ENCODE measurements at regions not wholly inside any gene's neighbourhood (a gene's known extent, or its start where the extent isn't known, plus 50 kb on each side); places are given as distances from the start of the nearest gene placed in this dataset.

DNA sequence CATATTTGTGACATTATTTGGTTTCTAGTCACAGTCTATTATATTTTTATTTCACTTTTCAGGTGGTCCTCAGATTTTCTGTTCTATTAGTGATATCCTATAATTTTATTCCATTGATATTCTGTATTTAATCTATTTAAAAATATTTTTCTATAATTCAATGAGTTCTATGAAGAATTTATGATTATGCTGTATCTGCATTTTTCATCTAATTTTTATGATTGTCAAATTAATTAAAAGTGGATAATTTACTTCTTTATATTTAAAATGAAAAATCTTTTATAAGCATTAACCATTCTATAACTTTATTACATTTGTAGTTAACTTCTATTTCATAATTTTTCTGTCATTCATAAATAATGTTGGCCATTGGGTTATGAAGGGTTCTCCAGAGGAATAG lies 387.4 kb upstream of the LRRC7 start:
- TF ChIP-seq POLR2AphosphoS5 (IDR thresholded peaks at IDR 0.05) (no peak), POLR2A (IDR thresholded peaks at IDR 0.05) (no peak)
- TF ChIP-seq, protein P1, sequence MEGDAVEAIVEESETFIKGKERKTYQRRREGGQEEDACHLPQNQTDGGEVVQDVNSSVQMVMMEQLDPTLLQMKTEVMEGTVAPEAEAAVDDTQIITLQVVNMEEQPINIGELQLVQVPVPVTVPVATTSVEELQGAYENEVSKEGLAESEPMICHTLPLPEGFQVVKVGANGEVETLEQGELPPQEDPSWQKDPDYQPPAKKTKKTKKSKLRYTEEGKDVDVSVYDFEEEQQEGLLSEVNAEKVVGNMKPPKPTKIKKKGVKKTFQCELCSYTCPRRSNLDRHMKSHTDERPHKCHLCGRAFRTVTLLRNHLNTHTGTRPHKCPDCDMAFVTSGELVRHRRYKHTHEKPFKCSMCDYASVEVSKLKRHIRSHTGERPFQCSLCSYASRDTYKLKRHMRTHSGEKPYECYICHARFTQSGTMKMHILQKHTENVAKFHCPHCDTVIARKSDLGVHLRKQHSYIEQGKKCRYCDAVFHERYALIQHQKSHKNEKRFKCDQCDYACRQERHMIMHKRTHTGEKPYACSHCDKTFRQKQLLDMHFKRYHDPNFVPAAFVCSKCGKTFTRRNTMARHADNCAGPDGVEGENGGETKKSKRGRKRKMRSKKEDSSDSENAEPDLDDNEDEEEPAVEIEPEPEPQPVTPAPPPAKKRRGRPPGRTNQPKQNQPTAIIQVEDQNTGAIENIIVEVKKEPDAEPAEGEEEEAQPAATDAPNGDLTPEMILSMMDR (IDR thresholded peaks at IDR 0.05): no peak
- no peak overlapping the region for H3K27ac ChIP-seq
- H3K4me1 ChIP-seq: no peaks in the 10 kb centered on the region
- DNase-seq (ENCODE audit: low spot score in 2 of 2): no peak
- intact Hi-C loops (cut with DNase I; ENCODE audit: low total_unique reads): no loop called here
- no peak overlapping the region for H3K4me3 ChIP-seq
- H3K27me3 ChIP-seq: no peaks in the 10 kb centered on the region
- no peaks in the 10 kb centered on the region for H3K9me3 ChIP-seq
- no peaks in the 10 kb centered on the region for H3K36me3 ChIP-seq

DNA sequence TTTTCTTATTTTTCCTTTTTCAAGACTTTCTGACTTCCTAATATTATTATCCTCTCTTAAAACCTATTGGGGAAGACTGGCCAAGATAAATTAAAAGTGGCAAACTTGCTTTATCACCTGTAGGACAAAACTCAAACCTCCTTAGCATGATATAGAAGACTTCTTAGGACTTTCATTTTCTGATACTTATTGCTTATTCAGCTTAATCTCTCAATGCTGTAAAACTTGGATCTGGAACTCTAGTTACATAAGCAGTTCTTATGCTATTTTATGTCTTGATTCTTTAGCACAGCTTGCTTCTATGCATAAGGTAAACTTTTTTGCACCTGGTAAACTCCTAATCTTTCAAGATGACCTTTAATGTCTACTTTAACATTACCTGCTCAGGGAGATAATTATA lies 382.3 kb upstream of the LRRC7 start:
- Histone ChIP-seq H3K36me3 (no peaks in the 10 kb centered on the region), H3K27ac (no peak overlapping the region), H3K27me3 (no peaks in the 10 kb centered on the region), H3K4me3 (no peak overlapping the region), H3K9me3 (no peaks in the 10 kb centered on the region), H3K4me1 (no peaks in the 10 kb centered on the region)
- intact Hi-C loops (cut with DNase I; ENCODE audit: low total_unique reads): no loop called here
- no peak for DNase-seq (ENCODE audit: low spot score in 2 of 2)
- TF ChIP-seq POLR2AphosphoS5 (IDR thresholded peaks at IDR 0.05): no peak
- TF ChIP-seq POLR2A (IDR thresholded peaks at IDR 0.05): no peak

DNA sequence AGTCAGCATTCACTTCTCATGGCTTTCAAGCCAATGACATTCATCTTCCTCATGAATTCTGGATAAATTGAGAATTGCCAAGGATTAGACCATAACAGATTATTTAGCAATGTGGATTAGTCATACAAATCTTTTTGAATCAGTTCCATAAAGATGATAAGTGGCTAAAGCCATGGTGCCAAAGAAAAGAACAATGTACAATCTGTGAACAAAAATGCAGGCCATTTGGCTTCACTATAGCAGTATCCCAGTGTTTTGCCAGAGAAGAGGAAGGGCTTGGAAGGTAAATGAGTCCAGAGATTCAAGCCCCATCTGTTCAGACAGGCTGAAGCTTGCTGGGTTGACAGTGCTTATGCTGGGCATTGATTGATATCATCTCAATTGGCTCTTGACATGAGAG lies 376.4 kb upstream of the LRRC7 start:
- H3K27me3 ChIP-seq: no peaks in the 10 kb centered on the region
- H3K27ac ChIP-seq: no peak overlapping the region
- H3K4me3 ChIP-seq: no peak overlapping the region
- H3K4me1 ChIP-seq: no peaks in the 10 kb centered on the region
- no peaks in the 10 kb centered on the region for H3K36me3 ChIP-seq
- H3K9me3 ChIP-seq: no peaks in the 10 kb centered on the region
- TF ChIP-seq POLR2A (IDR thresholded peaks at IDR 0.05) (no peak), POLR2AphosphoS5 (IDR thresholded peaks at IDR 0.05) (no peak)
- TF ChIP-seq, protein P1 (IDR thresholded peaks at IDR 0.05): no peak
- no peak for DNase-seq (ENCODE audit: low spot score in 2 of 2)
- intact Hi-C loops (cut with DNase I; ENCODE audit: low total_unique reads): no loop called here

DNA sequence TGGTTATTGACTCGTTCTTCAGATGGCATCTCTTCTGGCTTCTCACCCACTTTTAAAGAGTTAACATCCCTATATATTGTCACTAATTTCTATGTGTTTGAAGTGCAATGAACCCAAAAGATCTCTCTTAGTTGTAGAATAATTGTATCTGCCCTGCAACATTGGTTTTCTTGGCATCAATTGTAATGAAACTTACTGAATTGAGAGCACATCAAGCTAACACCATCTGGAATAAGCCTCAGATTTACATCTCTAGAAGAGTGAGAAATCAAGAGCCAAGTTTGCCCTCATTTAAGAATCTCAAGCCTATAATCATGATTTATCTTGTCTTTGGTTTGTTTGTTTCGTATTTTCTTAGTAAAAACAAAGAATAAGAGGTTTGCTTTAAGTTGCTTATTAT lies 372.6 kb upstream of the LRRC7 start:
- Histone ChIP-seq H3K36me3 (no peaks in the 10 kb centered on the region), H3K4me3 (no peak overlapping the region), H3K27me3 (no peaks in the 10 kb centered on the region), H3K9me3 (no peaks in the 10 kb centered on the region), H3K27ac (no peak overlapping the region), H3K4me1 (no peaks in the 10 kb centered on the region)
- TF ChIP-seq POLR2A (IDR thresholded peaks at IDR 0.05) (no peak), POLR2AphosphoS5 (IDR thresholded peaks at IDR 0.05) (no peak)
- TF ChIP-seq, protein P1 (IDR thresholded peaks at IDR 0.05): no peak
- intact Hi-C loops (cut with DNase I; ENCODE audit: low total_unique reads): no loop called here
- no peak for DNase-seq (ENCODE audit: low spot score in 2 of 2)

DNA sequence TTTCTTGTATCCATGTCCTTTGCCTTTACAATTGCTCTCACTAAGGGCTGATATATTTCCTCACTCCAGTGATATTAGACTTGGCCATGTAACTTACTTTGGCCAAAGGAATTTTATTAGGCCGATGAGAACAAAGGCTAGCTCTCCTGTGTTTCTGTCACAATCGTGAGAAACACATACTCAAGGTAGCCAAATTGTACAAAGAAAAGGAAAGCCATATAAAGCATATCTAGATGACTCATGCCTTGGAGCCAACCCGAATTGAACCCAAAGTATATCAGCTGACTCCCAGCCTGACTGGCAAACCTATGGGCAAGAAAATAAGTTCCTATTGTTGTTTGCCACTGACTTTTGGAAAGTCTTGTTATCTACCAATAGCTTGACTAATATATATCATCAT lies 371.7 kb upstream of the LRRC7 start:
- H3K27me3 ChIP-seq: no peaks in the 10 kb centered on the region
- no peak for DNase-seq (ENCODE audit: low spot score in 2 of 2)
- no peaks in the 10 kb centered on the region for H3K4me1 ChIP-seq
- TF ChIP-seq, protein P1 (IDR thresholded peaks at IDR 0.05): no peak
- no peak for TF ChIP-seq POLR2AphosphoS5 (IDR thresholded peaks at IDR 0.05)
- no peak for TF ChIP-seq POLR2A (IDR thresholded peaks at IDR 0.05)
- no peak overlapping the region for H3K4me3 ChIP-seq
- no peak overlapping the region for H3K27ac ChIP-seq
- no peaks in the 10 kb centered on the region for H3K9me3 ChIP-seq
- intact Hi-C loops (cut with DNase I; ENCODE audit: low total_unique reads): no loop called here
- no peaks in the 10 kb centered on the region for H3K36me3 ChIP-seq

DNA sequence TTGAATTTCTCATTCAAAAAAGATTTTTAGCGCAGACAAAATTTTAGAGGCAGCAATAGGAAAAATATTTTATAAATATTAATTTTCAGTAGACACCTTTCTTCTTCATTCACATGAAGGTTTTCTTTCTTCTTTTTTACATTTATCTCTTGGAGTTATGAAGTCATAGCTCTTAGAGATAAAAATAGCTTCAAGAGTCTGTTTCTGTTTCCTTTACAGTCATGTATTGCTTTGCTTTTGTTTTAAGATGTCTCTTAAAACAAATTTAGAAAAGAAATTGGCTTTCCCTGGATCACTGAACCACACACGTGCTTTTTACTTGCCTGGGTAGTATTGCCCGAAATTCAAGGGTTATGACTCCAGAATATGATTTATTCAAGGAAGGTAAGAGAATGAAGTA lies 369.9 kb upstream of the LRRC7 start:
- Histone ChIP-seq H3K9me3 (no peaks in the 10 kb centered on the region), H3K27ac (no peak overlapping the region), H3K4me1 (no peaks in the 10 kb centered on the region), H3K27me3 (no peaks in the 10 kb centered on the region), H3K36me3 (no peaks in the 10 kb centered on the region), H3K4me3 (no peak overlapping the region)
- intact Hi-C loops (cut with DNase I; ENCODE audit: low total_unique reads): no loop called here
- no peak for TF ChIP-seq POLR2AphosphoS5 (IDR thresholded peaks at IDR 0.05)
- TF ChIP-seq POLR2A (IDR thresholded peaks at IDR 0.05): no peak
- TF ChIP-seq, protein P1 (IDR thresholded peaks at IDR 0.05): no peak
- no peak for DNase-seq (ENCODE audit: low spot score in 2 of 2)

All from breast epithelium (tissue), 4 donors.